ENCODE measurements at regions not wholly inside any gene's neighbourhood (a gene's known extent, or its start where the extent isn't known, plus 50 kb on each side); places are given as distances from the start of the nearest gene placed in this dataset.
A peak's percentile ranks its signal among the peaks of the same experiment; 100 is the strongest.

GRCh38 chr5:73370640-73371583, 77.7 kb downstream of the FOXD1 start:
- Mint-ChIP-seq H3K9me3 (no peaks in the 10 kb centered on the region), H3K36me3 (peaks cover 0 to 5% (median 0%) of the 10 kb centered on the region in 3 donors), H3K4me3 (no peak overlapping the region), H3K4me1 (no peaks in the 10 kb centered on the region), H3K27me3 (peaks cover 34 to 92% (median 43%) of the 10 kb centered on the region in 5 donors), H3K27ac (no peak overlapping the region)
- POLR2A ChIA-PET = no interaction called here
- ATAC-seq (no peak), DNase-seq (no peak)

DNA sequence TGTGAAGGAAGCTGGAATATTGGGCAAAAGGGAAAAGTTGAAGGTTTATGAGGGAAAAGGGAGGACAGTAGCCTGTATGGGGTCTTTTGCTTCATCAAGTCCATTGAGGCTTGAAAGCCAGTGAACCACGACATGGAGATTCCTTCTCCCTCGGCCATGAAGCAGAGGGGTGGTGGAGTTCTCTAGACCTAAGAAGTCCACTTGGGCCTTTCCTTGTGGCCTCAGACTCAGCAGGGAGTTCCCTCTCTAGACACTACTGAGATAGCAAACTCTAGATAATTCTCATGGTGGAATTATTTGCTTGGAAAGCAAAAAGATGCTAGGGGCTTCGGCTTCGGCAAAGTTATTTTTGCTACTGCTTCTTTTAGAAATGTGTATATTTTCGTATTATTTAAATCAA, 78.5 kb downstream of the FOXD1 start:
- Mint-ChIP-seq H3K4me3 (no peak overlapping the region), H3K27ac (no peak overlapping the region), H3K27me3 (peaks cover 29 to 86% (median 39%) of the 10 kb centered on the region in 5 donors), H3K36me3 (peaks cover 0 to 5% (median 0%) of the 10 kb centered on the region in 3 donors), H3K9me3 (no peaks in the 10 kb centered on the region), H3K4me1 (no peaks in the 10 kb centered on the region)
- DNase-seq = no peak
- ATAC-seq = no peak
- POLR2A ChIA-PET = no interaction called here

DNA sequence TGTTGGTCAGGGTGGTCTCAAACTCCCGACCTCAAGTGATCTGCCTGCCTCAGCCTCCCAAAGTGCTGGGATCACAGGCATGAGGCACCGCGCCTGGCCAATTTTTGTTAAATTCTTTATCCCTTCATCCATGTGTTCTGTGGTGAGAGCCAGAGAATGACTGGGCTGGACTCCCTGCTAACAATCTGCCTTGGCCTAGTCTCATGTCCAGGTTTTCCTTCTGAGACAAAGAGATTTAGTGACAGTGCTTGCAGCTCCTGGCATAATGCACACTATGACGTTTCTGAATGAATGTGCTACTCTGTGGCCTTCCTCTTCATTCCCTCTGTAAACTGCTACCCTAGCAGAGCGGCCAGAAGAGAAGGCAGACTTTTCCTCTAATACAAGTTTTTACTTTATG, 79.3 kb downstream of the FOXD1 start:
- no peak for DNase-seq
- no peak overlapping the region for H3K27ac Mint-ChIP-seq
- H3K27me3 Mint-ChIP-seq = peaks cover 23 to 80% (median 38%) of the 10 kb centered on the region in 5 donors
- H3K4me1 Mint-ChIP-seq = no peaks in the 10 kb centered on the region
- ATAC-seq = no peak
- H3K9me3 Mint-ChIP-seq = no peaks in the 10 kb centered on the region
- H3K4me3 Mint-ChIP-seq = no peak overlapping the region
- H3K36me3 Mint-ChIP-seq = peaks cover 0 to 5% (median 2%) of the 10 kb centered on the region in 3 donors
- POLR2A ChIA-PET = no interaction called here

- POLR2A ChIA-PET = no interaction called here
- H3K36me3 Mint-ChIP-seq = peaks cover 0 to 2% (median under 1%) of the 10 kb centered on the region in 3 donors
- H3K27ac Mint-ChIP-seq = no peak overlapping the region
- no peak for DNase-seq
- H3K4me3 Mint-ChIP-seq = no peak overlapping the region
- peaks cover 23 to 72% (median 28%) of the 10 kb centered on the region in 5 donors for H3K27me3 Mint-ChIP-seq
- no peaks in the 10 kb centered on the region for H3K4me1 Mint-ChIP-seq
- H3K9me3 Mint-ChIP-seq = no peaks in the 10 kb centered on the region
- no peak for ATAC-seq
Observed at GRCh38 chr5:73367650-73368049, 80.9 kb downstream of the FOXD1 start.

- Mint-ChIP-seq H3K9me3 (no peaks in the 10 kb centered on the region), H3K4me1 (no peaks in the 10 kb centered on the region), H3K4me3 (no peak overlapping the region), H3K27ac (no peak overlapping the region), H3K36me3 (peaks cover 0 to 7% (median 2%) of the 10 kb centered on the region in 3 donors), H3K27me3 (peaks cover 21 to 70% (median 29%) of the 10 kb centered on the region in 5 donors)
- no peak for DNase-seq
- POLR2A ChIA-PET = no interaction called here
- no peak for ATAC-seq
Observed at GRCh38 chr5:73365990-73366667, 82.4 kb downstream of the FOXD1 start.

- no peaks in the 10 kb centered on the region for H3K4me1 Mint-ChIP-seq
- peaks cover 0 to 12% (median 2%) of the 10 kb centered on the region in 3 donors for H3K36me3 Mint-ChIP-seq
- peaks cover 23 to 66% (median 31%) of the 10 kb centered on the region in 5 donors for H3K27me3 Mint-ChIP-seq
- POLR2A ChIA-PET = interaction anchor here (1.0 kb wide), 1 partner anchor 22 kb away, joined by 3 read pairs; no protein-coding TSS in a partner anchor
- peaks cover 0 to 2% (median 0%) of the 10 kb centered on the region in 9 donors for H3K9me3 Mint-ChIP-seq
- ATAC-seq = no peak
- no peak for DNase-seq
- no peak overlapping the region for H3K27ac Mint-ChIP-seq
- no peak overlapping the region for H3K4me3 Mint-ChIP-seq
Observed at GRCh38 chr5:73365301-73365853, 83.2 kb downstream of the FOXD1 start.

DNA sequence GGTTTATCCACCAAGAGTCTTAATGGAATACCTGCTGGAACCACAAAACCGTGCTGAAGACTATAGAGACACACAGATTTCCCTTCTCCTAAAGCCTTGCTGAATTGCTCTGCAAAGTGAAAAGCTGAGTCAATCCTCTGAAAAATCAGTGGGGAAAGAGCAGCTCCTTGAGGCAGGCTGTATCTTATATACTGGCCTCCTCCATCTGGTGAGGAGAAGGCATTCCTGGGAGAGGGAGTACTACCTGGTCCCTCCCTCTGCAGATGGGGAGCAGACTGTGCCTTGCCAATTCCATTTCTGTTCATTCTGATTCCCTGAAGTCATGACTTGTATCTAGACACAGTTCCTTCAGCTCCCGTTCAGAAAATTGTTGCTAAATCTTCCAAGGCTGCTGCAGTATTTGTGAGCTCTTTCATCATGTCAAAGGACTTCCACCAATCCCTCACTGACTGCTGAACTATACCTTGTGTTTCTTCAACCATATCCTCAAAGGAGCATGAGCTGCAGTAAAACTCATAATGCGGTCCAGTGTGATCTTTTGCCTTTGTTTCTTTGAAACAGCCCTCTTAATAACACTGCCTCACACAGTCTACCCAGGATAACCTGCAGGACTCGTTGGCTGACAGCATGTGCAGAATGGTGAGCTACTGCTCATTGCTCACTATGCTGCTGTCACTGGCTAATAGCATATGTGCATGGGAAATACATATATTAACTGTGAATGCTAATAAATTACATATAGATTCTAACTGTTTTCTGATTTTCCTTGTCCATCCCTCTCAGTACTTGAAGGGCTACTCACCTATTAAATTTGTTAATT, 84.5 kb downstream of the FOXD1 start:
- no peak overlapping the region for H3K4me3 Mint-ChIP-seq
- no peak for ATAC-seq
- peaks cover 0 to 2% (median 0%) of the 10 kb centered on the region in 9 donors for H3K9me3 Mint-ChIP-seq
- H3K27ac Mint-ChIP-seq = peak overlapping the region in 1 of 10 donors; percentile 1
- POLR2A ChIA-PET = interaction anchor here (1.0 kb wide), 1 partner anchor 23 kb away, joined by 3 read pairs; no protein-coding TSS in a partner anchor
- DNase-seq = no peak
- H3K4me1 Mint-ChIP-seq = no peaks in the 10 kb centered on the region
- H3K27me3 Mint-ChIP-seq = peaks cover 22 to 61% (median 32%) of the 10 kb centered on the region in 5 donors
- H3K36me3 Mint-ChIP-seq = peaks cover 0 to 12% (median 2%) of the 10 kb centered on the region in 3 donors

- peak overlapping the region in 2 of 10 donors; percentile 19 to 29 for H3K27ac Mint-ChIP-seq
- H3K9me3 Mint-ChIP-seq = peaks cover 0 to 2% (median 0%) of the 10 kb centered on the region in 9 donors
- no peak for ATAC-seq
- H3K4me3 Mint-ChIP-seq = no peak overlapping the region
- H3K4me1 Mint-ChIP-seq = no peaks in the 10 kb centered on the region
- no peak for DNase-seq
- H3K36me3 Mint-ChIP-seq = peaks cover 0 to 12% (median 0%) of the 10 kb centered on the region in 3 donors
- POLR2A ChIA-PET = no interaction called here
- peaks cover 18 to 73% (median 37%) of the 10 kb centered on the region in 5 donors for H3K27me3 Mint-ChIP-seq
Observed at GRCh38 chr5:73359395-73359794, 89.2 kb downstream of the FOXD1 start.

- Mint-ChIP-seq H3K4me3 (no peak overlapping the region), H3K27me3 (peaks cover 17 to 70% (median 40%) of the 10 kb centered on the region in 5 donors), H3K27ac (no peak overlapping the region), H3K9me3 (peaks cover 0 to 2% (median 0%) of the 10 kb centered on the region in 9 donors), H3K36me3 (peaks cover 0 to 12% (median 0%) of the 10 kb centered on the region in 3 donors), H3K4me1 (no peaks in the 10 kb centered on the region)
- POLR2A ChIA-PET = no interaction called here
- ATAC-seq (no peak), DNase-seq (no peak)
Observed at GRCh38 chr5:73358366-73358765, 90.2 kb downstream of the FOXD1 start.

GRCh38 chr5:73357576-73357975, 91.0 kb downstream of the FOXD1 start:
- H3K4me1 Mint-ChIP-seq = no peaks in the 10 kb centered on the region
- POLR2A ChIA-PET = no interaction called here
- H3K27ac Mint-ChIP-seq = no peak overlapping the region
- ATAC-seq = no peak
- peaks cover 18 to 68% (median 38%) of the 10 kb centered on the region in 5 donors for H3K27me3 Mint-ChIP-seq
- no peak for DNase-seq
- H3K4me3 Mint-ChIP-seq = no peak overlapping the region
- H3K9me3 Mint-ChIP-seq = peaks cover 0 to 2% (median 0%) of the 10 kb centered on the region in 9 donors
- peaks cover 0 to 11% (median 0%) of the 10 kb centered on the region in 3 donors for H3K36me3 Mint-ChIP-seq

DNA sequence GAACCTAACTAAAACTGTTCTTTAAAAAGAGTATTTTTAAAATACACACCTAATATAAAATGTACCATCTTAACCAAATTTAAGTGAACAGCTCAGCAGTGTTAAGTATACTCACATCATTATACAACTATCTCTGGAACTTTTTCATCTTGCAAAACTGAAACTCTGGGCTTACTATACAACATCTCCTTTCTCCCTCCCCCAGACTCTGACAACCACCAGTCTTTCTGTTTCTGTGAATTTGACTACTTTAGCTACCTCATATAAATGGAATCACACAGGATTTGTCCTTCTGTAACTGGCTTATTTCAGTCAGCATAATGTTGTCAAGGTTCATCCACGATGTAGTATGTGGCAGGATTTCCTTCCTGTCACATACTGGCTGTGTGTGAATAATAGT, 93.5 kb downstream of the FOXD1 start:
- ATAC-seq (no peak), DNase-seq (no peak)
- POLR2A ChIA-PET = no interaction called here
- H3K9me3 Mint-ChIP-seq = peaks cover 5 to 20% (median 12%) of the 10 kb centered on the region in 9 donors
- peaks cover 0 to 20% (median 5%) of the 10 kb centered on the region in 3 donors for H3K36me3 Mint-ChIP-seq
- peaks cover 28 to 77% (median 40%) of the 10 kb centered on the region in 5 donors for H3K27me3 Mint-ChIP-seq
- no peak overlapping the region for H3K4me3 Mint-ChIP-seq
- no peak overlapping the region for H3K27ac Mint-ChIP-seq
- no peaks in the 10 kb centered on the region for H3K4me1 Mint-ChIP-seq

- Mint-ChIP-seq H3K4me1 (no peaks in the 10 kb centered on the region), H3K27me3 (peaks cover 28 to 80% (median 37%) of the 10 kb centered on the region in 5 donors), H3K4me3 (no peak overlapping the region), H3K9me3 (peaks cover 11 to 27% (median 16%) of the 10 kb centered on the region in 9 donors), H3K27ac (no peak overlapping the region), H3K36me3 (peaks cover 0 to 27% (median 10%) of the 10 kb centered on the region in 3 donors)
- POLR2A ChIA-PET = no interaction called here
- DNase-seq = no peak
- ATAC-seq = no peak
Observed at GRCh38 chr5:73354406-73354805, 94.2 kb downstream of the FOXD1 start.

Data from naive thymus-derived CD8-positive, alpha-beta T cell (primary cell).